HepG2 (cell line): ENCODE measurements at regions not wholly inside any gene's neighbourhood (a gene's known extent, or its start where the extent isn't known, plus 50 kb on each side); places are given as distances from the start of the nearest gene placed in this dataset.

Experiments
- ATAC-seq: fragments of 200-7000 bp; cut with Tn5 transposase; 3 replicates; pipeline ENCODE4 v1.9.1; 2020; ENCODE audit warnings: mild to moderate bottlenecking, moderate library complexity
- BruUV-seq: library from RNA; stranded (reverse); fragments of 400-500 nt; replicated peaks from 2 replicates; lab custom pipeline; 2021; lab: Mats Ljungman, UMichigan
- CTCF ChIA-PET: fragments of 300-600 bp; formaldehyde crosslinking; extraction: SDS; loops from one replicate; lab custom pipeline; 2021; ENCODE audit warnings: low total read pairs, inconsistent platforms, low intra/inter-chr PET ratio; lab: Yijun Ruan, JAX
- POLR2A ChIA-PET: fragments of 350-600 bp; sonication (Branson Sonifier 250); formaldehyde crosslinking; loops from one replicate; lab custom pipeline; 2020; ENCODE audit warnings: antibody characterized with exemption, inconsistent platforms; lab: Yijun Ruan, JAX
- DNase-seq: peaks from one replicate; pipeline ENCODE4 v3.0.0-alpha.2; 2015; ENCODE audit warnings: low spot score
- FAIRE-seq: peaks from 3 replicates; lab custom pipeline; 2011; peaks lifted over from hg19 to GRCh38; lab: Jason Lieb, UNC
- H2AFZ ChIP-seq: one replicate; pipeline ENCODE4 v1.6.1; 2011; ENCODE audit warnings: low read length, inconsistent platforms
- H3K27ac ChIP-seq: fragments of 300-600 bp; 3 replicates; pipeline ENCODE4 v1.8.0; 2011; ENCODE audit warnings: mixed run types, mild to moderate bottlenecking, mixed read lengths, low read length, inconsistent platforms; ENCODE audit not compliant: insufficient read depth; ENCODE audit errors: extremely low read length
- H3K27me3 ChIP-seq, 2 experiments: fragments of 200-600 bp in 1 of 2; 2 replicates in 1 of 2; 3 replicates in 1 of 2; pipeline versions ENCODE4 v1.6.0 to v1.8.0; 2011; ENCODE audit warnings: low read length in 2 of 2, mild to moderate bottlenecking in 2 of 2, moderate library complexity in 2 of 2, inconsistent platforms in 1 of 2; ENCODE audit not compliant: insufficient read depth in 2 of 2, control insufficient read depth in 1 of 2
- H3K36me3 ChIP-seq, 2 experiments: fragments of 200-600 bp in 1 of 2; replicated peaks in 1 of 2; 2 replicates in 1 of 2; 3 replicates in 1 of 2; pipeline versions ENCODE4 v1.5.1 to v1.8.0; 2011; ENCODE audit warnings: low read length in 2 of 2, inconsistent platforms in 1 of 2; ENCODE audit not compliant: insufficient read depth in 2 of 2, control insufficient read depth in 1 of 2
- H3K4me1 ChIP-seq: 2 replicates; pipeline ENCODE4 v1.5.1; 2012; ENCODE audit warnings: low read length, inconsistent platforms; ENCODE audit not compliant: insufficient read depth
- H3K4me2 ChIP-seq: 2 replicates; pipeline ENCODE4 v1.6.0; 2011; ENCODE audit warnings: low read depth, low read length, inconsistent platforms
- H3K4me3 ChIP-seq, 3 experiments: fragments of 200-600 bp in 1 of 3; sonication (generic), shearing (Covaris generic) in 1 of 3; replicated peaks in 1 of 3; 2 replicates each; pipeline ENCODE4 v1.5.1; 2011 to 2016; ENCODE audit warnings: low read length in 3 of 3, inconsistent platforms in 2 of 3, low read depth in 2 of 3, mild to moderate bottlenecking in 2 of 3, control low read depth in 1 of 3, mixed read lengths in 1 of 3; ENCODE audit not compliant: insufficient read depth in 1 of 3
- H3K79me2 ChIP-seq: one replicate; pipeline ENCODE4 v1.6.1; 2011; ENCODE audit warnings: low read length, inconsistent platforms; ENCODE audit not compliant: insufficient read depth
- H3K9ac ChIP-seq: 2 replicates; pipeline ENCODE4 v1.6.0; 2011; ENCODE audit warnings: mild to moderate bottlenecking, low read depth, low read length, inconsistent platforms; ENCODE audit not compliant: insufficient read depth
- H3K9me3 ChIP-seq: 2 replicates; pipeline ENCODE4 v1.5.1; 2012; ENCODE audit warnings: mild to moderate bottlenecking, low read length
- H4K20me1 ChIP-seq: 2 replicates; pipeline ENCODE4 v1.6.0; 2011; ENCODE audit warnings: inconsistent platforms, mild to moderate bottlenecking, low read length, moderate library complexity; ENCODE audit not compliant: insufficient read depth
- CTCF ChIP-seq: sonication (generic); formaldehyde crosslinking; IDR thresholded peaks from 2 replicates; pipeline ENCODE4 v1.5.0; 2020; ENCODE audit warnings: mild to moderate bottlenecking, missing genetic modification reagents, moderate library complexity
- FOXP4 ChIP-seq: sonication (generic); formaldehyde crosslinking; IDR thresholded peaks from 2 replicates; pipeline ENCODE4 v1.4.0; 2020; ENCODE audit warnings: missing genetic modification reagents
- MAFK ChIP-seq, 2 experiments: IDR thresholded peaks in 1 of 2; conservative IDR thresholded peaks in 1 of 2; 2 replicates each; pipeline ENCODE4 v1.6.1; 2011; ENCODE audit warnings: improper control_type of control experiment in 2 of 2, low read length in 2 of 2
- MAZ ChIP-seq, 2 experiments: sonication (generic) in 1 of 2; formaldehyde crosslinking in 1 of 2; IDR thresholded peaks; 2 replicates each; pipeline versions ENCODE4 v1.5.0 to v1.6.1; 2012 to 2020; ENCODE audit warnings: low read depth in 2 of 2, mild to moderate bottlenecking in 2 of 2, borderline replicate concordance in 1 of 2, improper control_type of control experiment in 1 of 2, low read length in 1 of 2, missing genetic modification reagents in 1 of 2, moderate library complexity in 1 of 2
- MTERF4 ChIP-seq: sonication (generic); formaldehyde crosslinking; IDR thresholded peaks from 2 replicates; pipeline ENCODE4 v1.8.0; 2023; ENCODE audit warnings: mild to moderate bottlenecking, missing genetic modification reagents
- PHF21A ChIP-seq: sonication (generic); formaldehyde crosslinking; IDR thresholded peaks from 2 replicates; pipeline ENCODE4 v1.5.0; 2020; ENCODE audit warnings: mild to moderate bottlenecking, missing genetic modification reagents
- POGK ChIP-seq: sonication (generic); formaldehyde crosslinking; conservative IDR thresholded peaks from 2 replicates; pipeline ENCODE4 v1.8.0; 2022; ENCODE audit warnings: mild to moderate bottlenecking, moderate library complexity, missing genetic modification reagents
- ZNF205 ChIP-seq: IDR thresholded peaks from 2 replicates; pipeline ENCODE4 v1.6.1; 2018; ENCODE audit warnings: missing biosample characterization, missing genetic modification reagents
- ZNF235 ChIP-seq: sonication (generic); formaldehyde crosslinking; IDR thresholded peaks from 2 replicates; pipeline ENCODE4 v1.8.1; 2023; ENCODE audit warnings: mild to moderate bottlenecking, missing genetic modification reagents, borderline replicate concordance
- ZNF460 ChIP-seq: sonication (generic); formaldehyde crosslinking; IDR thresholded peaks from 2 replicates; pipeline ENCODE4 v1.5.1; 2020; ENCODE audit warnings: missing genetic modification reagents, mild to moderate bottlenecking, borderline replicate concordance
- WGBS: methylation state at CpG from one replicate; pipeline ENCODE4 v1.1.6; 2017; ENCODE audit warnings: low lambda C conversion rate; 5-methylcytosine and 5-hydroxymethylcytosine counted together
- in situ Hi-C: cut with HindIII; loops from 2 replicates; pipeline ENCODE4 v1.10.0; 2017; ENCODE audit warnings: low pct_unique_long_range_greater_than_20kb; ENCODE audit not compliant: extremely low pct_ligation_motif_present
- intact Hi-C: fragments of 100-400 bp; cut with micrococcal nuclease; formaldehyde crosslinking; loops from one replicate; pipeline ENCODE4 v1.10.0; 2022; ENCODE audit not compliant: unreplicated experiment
- TF ChIP-seq, protein P1 (sequence below): sonication (generic); formaldehyde crosslinking; IDR thresholded peaks from 2 replicates; pipeline ENCODE4 v1.4.0; 2020; ENCODE audit warnings: missing genetic modification reagents

GRCh38 chr2:106582148-106583143 lies 95.3 kb downstream of the CD8B2 start:
- H3K4me2 ChIP-seq: peak overlapping the region; percentile 78
- H3K27me3 ChIP-seq: peaks cover 0 to 34% of the 10 kb centered on the region in 2 experiments; a peak in 2 of 5 replicates
- BruUV-seq: no TSS peak
- no peak overlapping the region for H2AFZ ChIP-seq
- H3K4me3 ChIP-seq: peak overlapping the region in 1 of 3 experiments; percentile 47; a peak in 2 of 6 replicates
- H4K20me1 ChIP-seq: no peaks in the 10 kb centered on the region
- no peaks in the 10 kb centered on the region for H3K36me3 ChIP-seq
- H3K79me2 ChIP-seq: no peaks in the 10 kb centered on the region
- peaks cover 17% of the 10 kb centered on the region for H3K4me1 ChIP-seq
- no peak overlapping the region for H3K9ac ChIP-seq
- in situ Hi-C loops: no loop called here
- POLR2A ChIA-PET: interaction anchor here (0.7 kb wide), 2 partner anchors 38 to 254 kb away, joined by 3 read pairs; no protein-coding TSS in a partner anchor
- CTCF ChIA-PET: interaction anchor here (1.0 to 1.3 kb wide), 3 partner anchors 10 to 40 kb away, joined by 3 to 4 read pairs (median 3); no protein-coding TSS in a partner anchor
- H3K27ac ChIP-seq: no peak overlapping the region
- WGBS: 3% methylated on average over 29 of the region's 29 CpGs
- ATAC-seq (peak; percentile 98), FAIRE-seq (peak; percentile 82), DNase-seq (peak; percentile 79)
- intact Hi-C loops: loop anchor here (1.0 to 5.0 kb wide), 3 partner anchors 19 to 475 kb away; no protein-coding TSS in a partner anchor
- H3K9me3 ChIP-seq: no peaks in the 10 kb centered on the region
- TF ChIP-seq CTCF (CRISPR knock-in tag) (peak; percentile 93), ZNF205 (CRISPR knock-in tag) (0 out of 2 replicates have a peak, but pooled peaks have one; percentile 8), MTERF4 (CRISPR knock-in tag) (peak; percentile 58; the same call in 1 of the 2 replicates), PHF21A (peak; percentile 36; the same call in 1 of the 2 replicates), POGK (CRISPR knock-in tag) (no peak), FOXP4 (CRISPR knock-in tag) (no peak), MAZ (IDR thresholded peaks at IDR 0.05; ENCODE audit: borderline replicate concordance, low read depth, low read length) (no peak), MAZ (CRISPR knock-in tag; IDR thresholded peaks at IDR 0.05; ENCODE audit: low read depth) (0 out of 2 replicates have a peak, but pooled peaks have one; percentile 27), ZNF235 (CRISPR knock-in tag) (0 out of 2 replicates have a peak, but pooled peaks have one; percentile 39), ZNF460 (no peak), MAFK (conservative IDR thresholded peaks at IDR 0.05 in 1 of 2, IDR thresholded peaks at IDR 0.05 in 1 of 2; ENCODE audit: low read length in 2 of 2) (0 out of 4 replicates have a peak, but pooled peaks of 1 of the 2 experiments have one; percentile 14)
- TF ChIP-seq, protein P1, sequence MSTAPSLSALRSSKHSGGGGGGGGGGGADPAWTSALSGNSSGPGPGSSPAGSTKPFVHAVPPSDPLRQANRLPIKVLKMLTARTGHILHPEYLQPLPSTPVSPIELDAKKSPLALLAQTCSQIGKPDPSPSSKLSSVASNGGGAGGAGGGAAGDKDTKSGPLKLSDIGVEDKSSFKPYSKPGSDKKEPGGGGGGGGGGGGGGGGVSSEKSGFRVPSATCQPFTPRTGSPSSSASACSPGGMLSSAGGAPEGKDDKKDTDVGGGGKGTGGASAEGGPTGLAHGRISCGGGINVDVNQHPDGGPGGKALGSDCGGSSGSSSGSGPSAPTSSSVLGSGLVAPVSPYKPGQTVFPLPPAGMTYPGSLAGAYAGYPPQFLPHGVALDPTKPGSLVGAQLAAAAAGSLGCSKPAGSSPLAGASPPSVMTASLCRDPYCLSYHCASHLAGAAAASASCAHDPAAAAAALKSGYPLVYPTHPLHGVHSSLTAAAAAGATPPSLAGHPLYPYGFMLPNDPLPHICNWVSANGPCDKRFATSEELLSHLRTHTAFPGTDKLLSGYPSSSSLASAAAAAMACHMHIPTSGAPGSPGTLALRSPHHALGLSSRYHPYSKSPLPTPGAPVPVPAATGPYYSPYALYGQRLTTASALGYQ (CRISPR knock-in tag): no peak
